ENCODE measurements at regions not wholly inside any gene's neighbourhood (a gene's known extent, or its start where the extent isn't known, plus 50 kb on each side); places are given as distances from the start of the nearest gene placed in this dataset.

- TF ChIP-seq EZH2phosphoT487 (IDR thresholded peaks at IDR 0.05; ENCODE audit: unreplicated experiment) (no peak), ETS1 (IDR thresholded peaks at IDR 0.05) (no peak), EZH2 (IDR thresholded peaks at IDR 0.05; ENCODE audit: low read depth, unreplicated experiment) (no peak), CTCF (conservative IDR thresholded peaks at IDR 0.05; ENCODE audit: low read depth in 2 of 2) (no peak), POLR2AphosphoS5 (IDR thresholded peaks at IDR 0.05; ENCODE audit: low read depth) (no peak)
Observed at GRCh38 chr20:58002901-58003300, 225.6 kb downstream of the ANKRD60 start.
